GM12892 (cell line): ENCODE measurements at regions not wholly inside any gene's neighbourhood (a gene's known extent, or its start where the extent isn't known, plus 50 kb on each side); places are given as distances from the start of the nearest gene placed in this dataset.

Source experiments
- POLR2A ChIP-seq: IDR thresholded peaks from 2 replicates; pipeline ENCODE4 v1.6.1; 2011; ENCODE audit warnings: low read depth, low read length, control low read depth
- POLR2AphosphoS5 ChIP-seq: IDR thresholded peaks from 2 replicates; pipeline ENCODE4 v1.6.1; 2011; ENCODE audit warnings: low read depth, low read length, control low read depth

DNA sequence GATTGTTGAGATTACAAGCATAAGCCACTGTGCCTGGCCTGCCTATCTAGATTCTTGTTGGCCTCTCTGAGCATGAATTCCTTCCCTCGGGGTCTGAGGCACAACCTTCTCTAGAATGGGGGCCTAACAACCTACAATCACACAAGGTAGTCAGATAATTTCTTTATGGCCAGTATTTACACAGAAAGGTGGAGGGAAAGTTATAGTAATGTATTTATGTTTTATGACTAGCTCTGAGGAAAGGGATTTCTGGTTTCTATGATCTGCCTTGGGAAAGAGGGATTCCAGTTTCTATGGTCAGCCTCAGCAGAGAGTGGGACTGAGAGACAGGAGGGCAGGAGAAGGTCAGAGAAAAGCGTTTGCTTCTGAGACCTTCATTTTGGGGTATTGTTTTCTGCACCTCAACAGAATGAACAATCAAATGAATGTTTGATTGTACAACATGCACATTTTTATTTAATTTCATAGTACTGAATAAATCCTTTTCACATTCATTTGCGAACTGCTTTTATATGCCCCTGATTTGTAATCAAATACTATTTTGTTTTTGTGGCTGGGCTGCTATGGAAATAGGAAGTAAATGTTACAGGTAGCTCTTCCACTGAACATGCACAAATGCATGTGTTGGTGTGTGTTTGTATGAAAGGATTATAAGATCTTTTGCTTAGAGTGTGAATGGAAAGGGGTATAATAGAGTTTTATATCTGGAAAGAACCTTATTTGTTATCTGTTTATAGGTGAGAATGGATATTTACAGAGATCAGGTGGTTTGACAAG, 499.7 kb upstream of the RGS6 start:
- TF ChIP-seq POLR2A (no peak), POLR2AphosphoS5 (no peak)
